GM12878 (cell line): ENCODE measurements at regions not wholly inside any gene's neighbourhood (a gene's known extent, or its start where the extent isn't known, plus 50 kb on each side); places are given as distances from the start of the nearest gene placed in this dataset.

Experiments
- ATAC-seq: fragments of 200-7000 bp; cut with Tn5 transposase; 3 replicates; pipeline ENCODE4 v1.9.1; 2020; ENCODE audit warnings: mild to moderate bottlenecking, moderate library complexity
- BruUV-seq: library from RNA; stranded (reverse); fragments of 400-500 nt; replicated peaks from 2 replicates; lab custom pipeline; 2021; lab: Mats Ljungman, UMichigan
- CTCF ChIA-PET: fragments of 300-600 bp; sonication (Branson Sonifier 250); formaldehyde crosslinking; extraction: SDS; loops from one replicate; lab custom pipeline; 2021; ENCODE audit warnings: inconsistent platforms; lab: Yijun Ruan, JAX
- POLR2A ChIA-PET: fragments of 350-600 bp; formaldehyde crosslinking; extraction: SDS; loops from one replicate; lab custom pipeline; 2021; ENCODE audit warnings: inconsistent platforms; lab: Charles Lee
- RAD21 ChIA-PET: fragments of 300-600 bp; sonication (Branson Sonifier 250); formaldehyde crosslinking; loops from one replicate; lab custom pipeline; 2023; ENCODE audit warnings: antibody characterized with exemption; ENCODE audit not compliant: unreplicated experiment; lab: Charles Lee
- SMC1A ChIA-PET: fragments of 300-600 bp; sonication (Branson Sonifier 250); formaldehyde crosslinking; loops from one replicate; lab custom pipeline; 2023; ENCODE audit not compliant: unreplicated experiment, uncharacterized antibody; lab: Charles Lee
- DNase-seq: peaks from one replicate; pipeline ENCODE4 v3.0.0-alpha.2; 2011; ENCODE audit warnings: low read depth, low spot score
- FAIRE-seq: peaks from 3 replicates; lab custom pipeline; 2011; peaks lifted over from hg19 to GRCh38; lab: Jason Lieb, UNC
- H2AFZ ChIP-seq: 2 replicates; pipeline ENCODE4 v1.6.0; 2011; ENCODE audit warnings: low read depth, low read length, control low read depth; ENCODE audit not compliant: control insufficient read depth
- H3K27ac ChIP-seq: 2 replicates; pipeline ENCODE4 v1.5.1; 2011; ENCODE audit warnings: control low read depth; ENCODE audit not compliant: control insufficient read depth, insufficient read depth
- H3K27me3 ChIP-seq, 2 experiments: replicated peaks in 1 of 2; 2 replicates each; pipeline versions ENCODE4 v1.6.0 to v1.6.1; 2011; ENCODE audit warnings: low read length in 1 of 2; ENCODE audit not compliant: control insufficient read depth in 2 of 2, insufficient read depth in 2 of 2
- H3K36me3 ChIP-seq, 2 experiments: 2 replicates each; pipeline ENCODE4 v1.5.1; 2011; ENCODE audit warnings: low read length in 1 of 2; ENCODE audit not compliant: control insufficient read depth in 2 of 2, insufficient read depth in 2 of 2
- H3K4me1 ChIP-seq: 2 replicates; pipeline ENCODE4 v1.6.1; 2011; ENCODE audit warnings: mild to moderate bottlenecking, low read length, moderate library complexity, mixed read lengths; ENCODE audit not compliant: control insufficient read depth, insufficient read depth
- H3K4me2 ChIP-seq: 2 replicates; pipeline ENCODE4 v1.6.0; 2011; ENCODE audit warnings: control low read depth; ENCODE audit not compliant: control insufficient read depth, insufficient read depth
- H3K4me3 ChIP-seq: fragments of 200-600 bp; sonication (generic); 2 replicates; pipeline ENCODE4 v1.5.1; 2016
- H3K79me2 ChIP-seq: 2 replicates; pipeline ENCODE4 v1.6.0; 2011; ENCODE audit warnings: low read length; ENCODE audit not compliant: control insufficient read depth, insufficient read depth
- H3K9ac ChIP-seq: 2 replicates; pipeline ENCODE4 v1.8.0; 2011; ENCODE audit warnings: low read length, control low read depth, mixed read lengths; ENCODE audit not compliant: control insufficient read depth, insufficient read depth
- H3K9me3 ChIP-seq: replicated peaks from 3 replicates; pipeline ENCODE4 v1.5.1; 2011; ENCODE audit warnings: mild to moderate bottlenecking, low read length; ENCODE audit not compliant: control insufficient read depth, insufficient read depth
- H4K20me1 ChIP-seq: 2 replicates; pipeline ENCODE4 v1.6.0; 2011; ENCODE audit not compliant: control insufficient read depth, insufficient read depth
- BHLHE40 ChIP-seq, 2 experiments: fragments of 450-650 bp in 1 of 2; IDR thresholded peaks; 2 replicates each; pipeline ENCODE4 v1.6.1; 2011 to 2017; ENCODE audit warnings: low read depth in 2 of 2, borderline replicate concordance in 1 of 2, improper control_type of control experiment in 1 of 2, low read length in 1 of 2, mild to moderate bottlenecking in 1 of 2
- ETV6 ChIP-seq, 2 experiments: fragments of 450-650 bp in 1 of 2; IDR thresholded peaks in 1 of 2; conservative IDR thresholded peaks in 1 of 2; 2 replicates each; pipeline ENCODE4 v1.6.1; 2014; ENCODE audit warnings: antibody characterized with exemption in 1 of 2, borderline replicate concordance in 1 of 2, low read depth in 1 of 2, mild to moderate bottlenecking in 1 of 2, moderate library complexity in 1 of 2
- HCFC1 ChIP-seq: fragments of 150-350 bp; IDR thresholded peaks from 2 replicates; pipeline ENCODE4 v1.6.1; 2014; ENCODE audit warnings: low read length
- HDGF ChIP-seq: fragments of 450-650 bp; IDR thresholded peaks from 2 replicates; pipeline ENCODE4 v1.6.1; 2016; ENCODE audit warnings: antibody characterized with exemption
- NFYB ChIP-seq: IDR thresholded peaks from 2 replicates; pipeline ENCODE4 v1.6.1; 2011; ENCODE audit warnings: low read depth, mild to moderate bottlenecking, low read length, improper control_type of control experiment, moderate library complexity; ENCODE audit not compliant: insufficient read depth
- NR2C1 ChIP-seq: fragments of 450-650 bp; IDR thresholded peaks from 2 replicates; pipeline ENCODE4 v1.6.1; 2017; ENCODE audit warnings: antibody characterized with exemption, mild to moderate bottlenecking, moderate library complexity
- NR2C2 ChIP-seq: IDR thresholded peaks from 2 replicates; pipeline ENCODE4 v1.6.1; 2011; ENCODE audit warnings: borderline replicate concordance, low read depth; ENCODE audit not compliant: control insufficient read depth, insufficient read length
- TCF3 ChIP-seq: IDR thresholded peaks from 2 replicates; pipeline ENCODE4 v1.6.1; 2012; ENCODE audit warnings: low read depth, mild to moderate bottlenecking, low read length, borderline replicate concordance; ENCODE audit not compliant: insufficient read depth
- ZNF274 ChIP-seq: IDR thresholded peaks from one replicate; pipeline ENCODE4 v1.8.0; 2011; ENCODE audit not compliant: insufficient read length, insufficient read depth
- ZNF622 ChIP-seq: fragments of 450-650 bp; IDR thresholded peaks from 2 replicates; pipeline ENCODE4 v1.6.1; 2017; ENCODE audit warnings: mild to moderate bottlenecking, inconsistent platforms
- WGBS: methylation state at CpG from one replicate; pipeline ENCODE4 v1.1.6; 2016; ENCODE audit warnings: low lambda C conversion rate; ENCODE audit not compliant: insufficient replicate concordance, insufficient coverage; ENCODE audit errors: missing lambda C conversion rate; 5-methylcytosine and 5-hydroxymethylcytosine counted together
- in situ Hi-C: fragments of 300-500 bp; cut with MboI; formaldehyde crosslinking; loops from 9 replicates; pipeline ENCODE4 v1.14.3; 2018; ENCODE audit warnings: mixed read lengths
- intact Hi-C: fragments of 100-400 bp; cut with micrococcal nuclease; formaldehyde crosslinking; loops from one replicate; pipeline ENCODE4 v1.14.2; 2022; ENCODE audit not compliant: unreplicated experiment
- TF ChIP-seq, protein P1 (sequence below): IDR thresholded peaks from 2 replicates; pipeline ENCODE4 v1.6.1; 2012; ENCODE audit warnings: low read depth, low read length, improper control_type of control experiment
- TF ChIP-seq, protein P2 (sequence below): IDR thresholded peaks from 2 replicates; pipeline ENCODE4 v1.6.1; 2012; ENCODE audit warnings: low read depth, low read length, improper control_type of control experiment
- TF ChIP-seq, protein P3 (sequence below): fragments of 450-650 bp; conservative IDR thresholded peaks from 2 replicates; pipeline ENCODE4 v1.6.1; 2017; ENCODE audit warnings: mild to moderate bottlenecking, moderate library complexity

DNA sequence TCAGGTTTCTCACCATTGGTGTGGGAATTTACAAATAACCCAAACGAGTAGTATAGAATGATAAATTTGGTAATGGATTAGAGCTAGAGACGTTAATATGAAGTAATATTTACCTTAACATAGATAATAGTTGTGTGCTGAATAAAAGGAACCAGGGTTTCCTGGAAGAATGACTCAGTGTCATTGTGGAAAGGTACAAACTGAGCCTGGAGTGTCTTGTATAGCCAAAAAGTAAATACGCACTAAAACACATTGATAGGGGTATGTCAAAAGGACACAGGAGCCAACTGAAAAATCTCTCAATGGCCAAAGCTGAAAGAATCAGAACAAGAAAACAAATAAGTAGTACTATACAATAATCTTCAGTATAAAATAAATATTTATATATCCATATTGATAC, 363.5 kb downstream of the SLCO4C1 start:
- FAIRE-seq, result no peak
- WGBS, result 38% methylated on average over 3 of the region's 3 CpGs
- in situ Hi-C loops, result no loop called here

DNA sequence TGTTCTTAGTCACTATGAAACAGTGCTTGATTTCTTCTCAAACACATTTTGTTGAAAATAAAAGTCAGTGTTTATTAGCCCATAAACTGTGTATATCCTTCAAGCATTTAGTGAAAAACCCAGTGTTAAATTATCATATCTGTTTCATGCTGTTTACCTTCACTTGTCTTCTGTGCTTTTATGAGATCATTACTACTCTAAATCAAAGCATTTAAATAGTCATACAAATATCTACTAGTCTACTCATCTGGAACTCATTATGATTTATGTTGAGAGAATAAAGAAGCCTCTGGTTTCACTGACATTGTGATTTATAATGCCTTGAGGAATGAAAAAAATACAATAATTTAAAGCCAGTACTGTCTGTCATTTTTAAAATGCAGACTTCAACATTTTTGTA, 366.5 kb downstream of the SLCO4C1 start:
- Histone ChIP-seq H4K20me1 (no peaks in the 10 kb centered on the region), H3K9me3 (no peaks in the 10 kb centered on the region), H3K27me3 (no peaks in the 10 kb centered on the region), H3K36me3 (no peaks in the 10 kb centered on the region), H3K79me2 (no peaks in the 10 kb centered on the region), H2AFZ (no peak overlapping the region), H3K4me2 (no peak overlapping the region), H3K4me3 (no peak overlapping the region), H3K4me1 (no peaks in the 10 kb centered on the region), H3K27ac (no peak overlapping the region), H3K9ac (no peak overlapping the region)
- DNase-seq, result no peak
- ATAC-seq, result no peak
- no TSS peak for BruUV-seq
- no peak for FAIRE-seq
- TF ChIP-seq HCFC1 (no peak), NR2C2 (no peak), TCF3 (no peak), HDGF (no peak), ZNF274 (no peak), BHLHE40 (IDR thresholded peaks at IDR 0.05; ENCODE audit: borderline replicate concordance in 1 of 2, low read depth in 2 of 2, low read length in 1 of 2) (no peak), ZNF622 (no peak), ETV6 (conservative IDR thresholded peaks at IDR 0.05 in 1 of 2, IDR thresholded peaks at IDR 0.05 in 1 of 2; ENCODE audit: borderline replicate concordance in 1 of 2, low read depth in 1 of 2) (no peak), NFYB (no peak)
- TF ChIP-seq, protein P1, sequence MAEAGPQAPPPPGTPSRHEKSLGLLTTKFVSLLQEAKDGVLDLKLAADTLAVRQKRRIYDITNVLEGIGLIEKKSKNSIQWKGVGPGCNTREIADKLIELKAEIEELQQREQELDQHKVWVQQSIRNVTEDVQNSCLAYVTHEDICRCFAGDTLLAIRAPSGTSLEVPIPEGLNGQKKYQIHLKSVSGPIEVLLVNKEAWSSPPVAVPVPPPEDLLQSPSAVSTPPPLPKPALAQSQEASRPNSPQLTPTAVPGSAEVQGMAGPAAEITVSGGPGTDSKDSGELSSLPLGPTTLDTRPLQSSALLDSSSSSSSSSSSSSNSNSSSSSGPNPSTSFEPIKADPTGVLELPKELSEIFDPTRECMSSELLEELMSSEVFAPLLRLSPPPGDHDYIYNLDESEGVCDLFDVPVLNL, result no peak
- TF ChIP-seq, protein P2, sequence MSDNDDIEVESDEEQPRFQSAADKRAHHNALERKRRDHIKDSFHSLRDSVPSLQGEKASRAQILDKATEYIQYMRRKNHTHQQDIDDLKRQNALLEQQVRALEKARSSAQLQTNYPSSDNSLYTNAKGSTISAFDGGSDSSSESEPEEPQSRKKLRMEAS, result no peak
- TF ChIP-seq, protein P3, sequence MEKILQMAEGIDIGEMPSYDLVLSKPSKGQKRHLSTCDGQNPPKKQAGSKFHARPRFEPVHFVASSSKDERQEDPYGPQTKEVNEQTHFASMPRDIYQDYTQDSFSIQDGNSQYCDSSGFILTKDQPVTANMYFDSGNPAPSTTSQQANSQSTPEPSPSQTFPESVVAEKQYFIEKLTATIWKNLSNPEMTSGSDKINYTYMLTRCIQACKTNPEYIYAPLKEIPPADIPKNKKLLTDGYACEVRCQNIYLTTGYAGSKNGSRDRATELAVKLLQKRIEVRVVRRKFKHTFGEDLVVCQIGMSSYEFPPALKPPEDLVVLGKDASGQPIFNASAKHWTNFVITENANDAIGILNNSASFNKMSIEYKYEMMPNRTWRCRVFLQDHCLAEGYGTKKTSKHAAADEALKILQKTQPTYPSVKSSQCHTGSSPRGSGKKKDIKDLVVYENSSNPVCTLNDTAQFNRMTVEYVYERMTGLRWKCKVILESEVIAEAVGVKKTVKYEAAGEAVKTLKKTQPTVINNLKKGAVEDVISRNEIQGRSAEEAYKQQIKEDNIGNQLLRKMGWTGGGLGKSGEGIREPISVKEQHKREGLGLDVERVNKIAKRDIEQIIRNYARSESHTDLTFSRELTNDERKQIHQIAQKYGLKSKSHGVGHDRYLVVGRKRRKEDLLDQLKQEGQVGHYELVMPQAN, result no peak
- ChIA-PET SMC1A (interaction anchor here (1.1 kb wide), 1 partner anchor 13 kb away, joined by 4 read pairs; no protein-coding TSS in a partner anchor), POLR2A (no interaction called here), RAD21 (no interaction called here), CTCF (interaction anchor here (0.6 to 3.0 kb wide), 2 partner anchors 12 to 444 kb away, joined by 3 to 8 read pairs; no protein-coding TSS in a partner anchor)
- in situ Hi-C loops, result no loop called here
- intact Hi-C loops, result no loop called here

More for the DNA sequence above, 363.5 kb downstream of the SLCO4C1 start:
- RAD21 ChIA-PET, result no interaction called here
- CTCF ChIA-PET, result interaction anchor here (0.6 kb wide), 1 partner anchor 76 kb away, joined by 3 read pairs; no protein-coding TSS in a partner anchor
- DNase-seq (no peak), ATAC-seq (no peak)
- H3K9me3 ChIP-seq, result no peaks in the 10 kb centered on the region
- H3K4me1 ChIP-seq, result no peaks in the 10 kb centered on the region
- no peak overlapping the region for H2AFZ ChIP-seq
- no peaks in the 10 kb centered on the region for H3K27me3 ChIP-seq
- BruUV-seq, result no TSS peak
- POLR2A ChIA-PET, result no interaction called here
- TF ChIP-seq NR2C1, result no peak
- SMC1A ChIA-PET, result no interaction called here
- H3K79me2 ChIP-seq, result no peaks in the 10 kb centered on the region
- H3K4me3 ChIP-seq, result no peak overlapping the region
- H3K27ac ChIP-seq, result no peak overlapping the region
- intact Hi-C loops, result no loop called here
- no peaks in the 10 kb centered on the region for H4K20me1 ChIP-seq
- no peaks in the 10 kb centered on the region for H3K36me3 ChIP-seq
- H3K9ac ChIP-seq, result no peak overlapping the region
- H3K4me2 ChIP-seq, result no peak overlapping the region
